GM23338 (cell line): ENCODE measurements at regions not wholly inside any gene's neighbourhood (a gene's known extent, or its start where the extent isn't known, plus 50 kb on each side); places are given as distances from the start of the nearest gene placed in this dataset.
A peak's percentile ranks its signal among the peaks of the same experiment; 100 is the strongest.

Experiments
- ATAC-seq: fragments of 200-7000 bp; cut with Tn5 transposase; 3 replicates; pipeline ENCODE4 v1.9.1; 2020
- DNase-seq: peaks from one replicate; pipeline ENCODE4 v3.0.0-alpha.2; 2015; ENCODE audit warnings: low spot score
- H2AFZ ChIP-seq: fragments of 200-600 bp; sonication (generic); 2 replicates; pipeline ENCODE4 v1.8.0; 2016; ENCODE audit warnings: antibody characterized with exemption, mild to moderate bottlenecking, moderate library complexity
- H3F3A ChIP-seq: fragments of 200-600 bp; sonication (generic); replicated peaks from 2 replicates; pipeline ENCODE4 v1.8.0; 2017; ENCODE audit warnings: antibody characterized with exemption, mixed run types, low read depth
- H3K27ac ChIP-seq: fragments of 200-600 bp; sonication (generic); 2 replicates; pipeline ENCODE4 v1.6.1; 2016; ENCODE audit warnings: low read depth
- H3K27me3 ChIP-seq: fragments of 200-600 bp; sonication (generic); 2 replicates; pipeline ENCODE4 v1.8.0; 2016; ENCODE audit warnings: mild to moderate bottlenecking, mixed run types, moderate library complexity; ENCODE audit not compliant: insufficient read depth
- H3K36me3 ChIP-seq: fragments of 200-600 bp; sonication (generic); 2 replicates; pipeline ENCODE4 v1.8.0; 2016; ENCODE audit warnings: mild to moderate bottlenecking; ENCODE audit not compliant: insufficient read depth
- H3K4me1 ChIP-seq: fragments of 200-600 bp; sonication (generic); 2 replicates; pipeline ENCODE4 v1.8.0; 2016; ENCODE audit warnings: mild to moderate bottlenecking, moderate library complexity; ENCODE audit not compliant: insufficient read depth
- H3K4me2 ChIP-seq: fragments of 200-600 bp; sonication (generic); 2 replicates; pipeline ENCODE4 v1.7.1; 2017; ENCODE audit warnings: mixed run types
- H3K4me3 ChIP-seq: fragments of 200-600 bp; sonication (generic); 2 replicates; pipeline ENCODE4 v1.6.1; 2016; ENCODE audit warnings: mixed run types
- H3K79me2 ChIP-seq: fragments of 200-600 bp; sonication (generic); replicated peaks from 2 replicates; pipeline ENCODE4 v1.8.0; 2017; ENCODE audit warnings: mild to moderate bottlenecking; ENCODE audit not compliant: insufficient read depth
- H3K9me2 ChIP-seq: fragments of 200-600 bp; sonication (generic); 2 replicates; pipeline ENCODE4 v1.8.0; 2017; ENCODE audit not compliant: insufficient read depth
- H4K20me1 ChIP-seq: fragments of 200-600 bp; sonication (generic); replicated peaks from 2 replicates; pipeline ENCODE4 v1.8.0; 2017; ENCODE audit warnings: mild to moderate bottlenecking; ENCODE audit not compliant: insufficient read depth
- H3K27ac Mint-ChIP-seq: 2 replicates; pipeline ENCODE4 v1.8.0; 2020; ENCODE audit warnings: inconsistent platforms, mild to moderate bottlenecking, moderate library complexity, mixed read lengths
- H3K27me3 Mint-ChIP-seq: 3 replicates; pipeline ENCODE4 v1.8.0; 2022; ENCODE audit warnings: low read depth, mild to moderate bottlenecking, moderate library complexity, mixed read lengths, inconsistent platforms; ENCODE audit not compliant: insufficient read depth, poor library complexity
- H3K36me3 Mint-ChIP-seq: 3 replicates; pipeline ENCODE4 v1.8.0; 2021; ENCODE audit warnings: low read depth, mild to moderate bottlenecking, inconsistent platforms, moderate library complexity, mixed read lengths
- H3K4me1 Mint-ChIP-seq: 3 replicates; pipeline ENCODE4 v1.8.0; 2020; ENCODE audit warnings: mild to moderate bottlenecking, inconsistent platforms, mixed read lengths
- H3K4me3 Mint-ChIP-seq: 3 replicates; pipeline ENCODE4 v1.8.0; 2021; ENCODE audit warnings: moderate library complexity, mild to moderate bottlenecking, inconsistent platforms, mixed read lengths
- H3K9me3 Mint-ChIP-seq: 3 replicates; pipeline ENCODE4 v1.8.0; 2020; ENCODE audit warnings: moderate library complexity, mild to moderate bottlenecking, inconsistent platforms, mixed read lengths
- CTCF ChIP-seq, 2 experiments: fragments of 200-600 bp in 1 of 2; sonication (generic) in 1 of 2; conservative IDR thresholded peaks; 2 replicates each; pipeline versions ENCODE4 v1.5.1 to v1.6.1; 2016 to 2017; ENCODE audit warnings: antibody characterized with exemption in 2 of 2, low read depth in 2 of 2, mild to moderate bottlenecking in 2 of 2, moderate library complexity in 1 of 2
- POLR2AphosphoS5 ChIP-seq: IDR thresholded peaks from 2 replicates; pipeline ENCODE4 v1.6.1; 2016; ENCODE audit warnings: antibody characterized with exemption, low read depth
- REST ChIP-seq: IDR thresholded peaks from one replicate; pipeline ENCODE4 v1.6.1; 2018; ENCODE audit warnings: antibody characterized with exemption; ENCODE audit not compliant: unreplicated experiment
- ZNF331 ChIP-seq: fragments of 250-450 bp; sonication (Bioruptor Pico); IDR thresholded peaks from 2 replicates; pipeline ENCODE4 v1.5.0; 2020; ENCODE audit warnings: low read depth, mild to moderate bottlenecking, moderate library complexity
- ZNF462 ChIP-seq: fragments of 250-450 bp; sonication (Bioruptor Pico); IDR thresholded peaks from 2 replicates; pipeline ENCODE4 v1.5.0; 2020; ENCODE audit warnings: mild to moderate bottlenecking, moderate library complexity

GRCh38 chr7:41832941-41833340 lies 130.1 kb upstream of the INHBA start:
- ATAC-seq, result no peak
- TF ChIP-seq ZNF462 (CRISPR knock-in tag) (no peak), CTCF (conservative IDR thresholded peaks at IDR 0.05; ENCODE audit: low read depth in 2 of 2) (no peak), POLR2AphosphoS5 (no peak), REST (no peak), ZNF331 (no peak)
- no peak overlapping the region for H3K27ac ChIP-seq

More at GRCh38 chr7:41832941-41833340, 130.1 kb upstream of the INHBA start:
- H3K27ac Mint-ChIP-seq, result no peak overlapping the region
- no peak overlapping the region for H2AFZ ChIP-seq
- H3K79me2 ChIP-seq, result no peaks in the 10 kb centered on the region
- H3K4me1 Mint-ChIP-seq, result peaks cover 12% of the 10 kb centered on the region; the same call in 2 of the 3 replicates
- peak; percentile 38 for DNase-seq
- no peak overlapping the region for H3K4me3 Mint-ChIP-seq
- no peaks in the 10 kb centered on the region for H4K20me1 ChIP-seq
- H3K36me3 Mint-ChIP-seq, result peaks cover 8% of the 10 kb centered on the region; the same call in 2 of the 3 replicates
- H3K4me2 ChIP-seq, result no peak overlapping the region
- no peak overlapping the region for H3K4me3 ChIP-seq
- no peaks in the 10 kb centered on the region for H3F3A ChIP-seq
- H3K9me3 Mint-ChIP-seq, result peaks cover 9% of the 10 kb centered on the region
- H3K4me1 ChIP-seq, result 0 out of 2 replicates have a peak, but pooled peaks cover 5% of the 10 kb centered on the region
- peaks cover 5% of the 10 kb centered on the region for H3K27me3 Mint-ChIP-seq
- H3K36me3 ChIP-seq, result no peaks in the 10 kb centered on the region
- peaks cover 6% of the 10 kb centered on the region; the same call in 1 of the 2 replicates for H3K9me2 ChIP-seq
- no peaks in the 10 kb centered on the region for H3K27me3 ChIP-seq
